ENCODE measurements at regions not wholly inside any gene's neighbourhood (a gene's known extent, or its start where the extent isn't known, plus 50 kb on each side); places are given as distances from the start of the nearest gene placed in this dataset.

- Histone ChIP-seq H3K9me3 (ENCODE audit: insufficient read depth, low read depth, low read length) (no peaks in the 10 kb centered on the region), H3K36me3 (ENCODE audit: insufficient read depth, low read depth, low read length) (no peaks in the 10 kb centered on the region), H3K27me3 (ENCODE audit: insufficient read depth, low read length) (no peaks in the 10 kb centered on the region; the same call in 1 of the 2 replicates), H3K4me1 (ENCODE audit: insufficient read depth, low read length) (no peaks in the 10 kb centered on the region), H3K9ac (ENCODE audit: low read depth, low read length) (no peak overlapping the region), H3K4me3 (ENCODE audit: low read length) (no peak overlapping the region), H3K27ac (ENCODE audit: low read length) (no peak overlapping the region)
These were observed 1079.7 kb downstream of the TBC1D22A start for GRCh38 chr22:47842119-47842518.

GRCh38 chr22:47841156-47841555 lies 1078.7 kb downstream of the TBC1D22A start:
- Histone ChIP-seq H3K27me3 (ENCODE audit: insufficient read depth, low read length) (no peaks in the 10 kb centered on the region; the same call in 1 of the 2 replicates), H3K27ac (ENCODE audit: low read length) (no peak overlapping the region), H3K4me3 (ENCODE audit: low read length) (no peak overlapping the region), H3K9me3 (ENCODE audit: insufficient read depth, low read depth, low read length) (no peaks in the 10 kb centered on the region), H3K36me3 (ENCODE audit: insufficient read depth, low read depth, low read length) (no peaks in the 10 kb centered on the region), H3K4me1 (ENCODE audit: insufficient read depth, low read length) (no peaks in the 10 kb centered on the region), H3K9ac (ENCODE audit: low read depth, low read length) (no peak overlapping the region)

- no peak overlapping the region for H3K4me3 ChIP-seq (ENCODE audit: low read length)
- H3K36me3 ChIP-seq (ENCODE audit: insufficient read depth, low read depth, low read length), result no peaks in the 10 kb centered on the region
- H3K9ac ChIP-seq (ENCODE audit: low read depth, low read length), result no peak overlapping the region
- no peaks in the 10 kb centered on the region; the same call in 1 of the 2 replicates for H3K27me3 ChIP-seq (ENCODE audit: insufficient read depth, low read length)
- no peak overlapping the region for H3K27ac ChIP-seq (ENCODE audit: low read length)
- H3K4me1 ChIP-seq (ENCODE audit: insufficient read depth, low read length), result no peaks in the 10 kb centered on the region
- H3K9me3 ChIP-seq (ENCODE audit: insufficient read depth, low read depth, low read length), result no peaks in the 10 kb centered on the region
These were observed 1077.3 kb downstream of the TBC1D22A start for GRCh38 chr22:47839595-47840227.

- no peak overlapping the region for H3K27ac ChIP-seq (ENCODE audit: low read length)
- H3K9ac ChIP-seq (ENCODE audit: low read depth, low read length), result no peak overlapping the region
- H3K4me3 ChIP-seq (ENCODE audit: low read length), result no peak overlapping the region
- no peaks in the 10 kb centered on the region for H3K4me1 ChIP-seq (ENCODE audit: insufficient read depth, low read length)
- no peaks in the 10 kb centered on the region for H3K36me3 ChIP-seq (ENCODE audit: insufficient read depth, low read depth, low read length)
- H3K9me3 ChIP-seq (ENCODE audit: insufficient read depth, low read depth, low read length), result no peaks in the 10 kb centered on the region
- no peaks in the 10 kb centered on the region; the same call in 1 of the 2 replicates for H3K27me3 ChIP-seq (ENCODE audit: insufficient read depth, low read length)
These were observed 1075.3 kb downstream of the TBC1D22A start for GRCh38 chr22:47837703-47838102.

GRCh38 chr22:47836957-47837356 lies 1074.5 kb downstream of the TBC1D22A start:
- Histone ChIP-seq H3K27me3 (ENCODE audit: insufficient read depth, low read length) (no peaks in the 10 kb centered on the region; the same call in 1 of the 2 replicates), H3K9ac (ENCODE audit: low read depth, low read length) (no peak overlapping the region), H3K4me3 (ENCODE audit: low read length) (no peak overlapping the region), H3K36me3 (ENCODE audit: insufficient read depth, low read depth, low read length) (no peaks in the 10 kb centered on the region), H3K9me3 (ENCODE audit: insufficient read depth, low read depth, low read length) (no peaks in the 10 kb centered on the region), H3K4me1 (ENCODE audit: insufficient read depth, low read length) (no peaks in the 10 kb centered on the region), H3K27ac (ENCODE audit: low read length) (no peak overlapping the region)

GRCh38 chr22:47835726-47836125 lies 1073.3 kb downstream of the TBC1D22A start:
- no peaks in the 10 kb centered on the region for H3K36me3 ChIP-seq (ENCODE audit: insufficient read depth, low read depth, low read length)
- H3K9ac ChIP-seq (ENCODE audit: low read depth, low read length), result no peak overlapping the region
- H3K9me3 ChIP-seq (ENCODE audit: insufficient read depth, low read depth, low read length), result no peaks in the 10 kb centered on the region
- H3K4me1 ChIP-seq (ENCODE audit: insufficient read depth, low read length), result no peaks in the 10 kb centered on the region
- no peak overlapping the region for H3K4me3 ChIP-seq (ENCODE audit: low read length)
- H3K27me3 ChIP-seq (ENCODE audit: insufficient read depth, low read length), result no peaks in the 10 kb centered on the region; the same call in 1 of the 2 replicates
- H3K27ac ChIP-seq (ENCODE audit: low read length), result no peak overlapping the region

GRCh38 chr22:47826016-47826415 lies 1063.6 kb downstream of the TBC1D22A start:
- Histone ChIP-seq H3K4me3 (ENCODE audit: low read length) (no peak overlapping the region), H3K9ac (ENCODE audit: low read depth, low read length) (no peak overlapping the region), H3K4me1 (ENCODE audit: insufficient read depth, low read length) (no peaks in the 10 kb centered on the region), H3K27ac (ENCODE audit: low read length) (no peak overlapping the region), H3K27me3 (ENCODE audit: insufficient read depth, low read length) (no peaks in the 10 kb centered on the region), H3K36me3 (ENCODE audit: insufficient read depth, low read depth, low read length) (no peaks in the 10 kb centered on the region), H3K9me3 (ENCODE audit: insufficient read depth, low read depth, low read length) (no peaks in the 10 kb centered on the region)

- no peak overlapping the region for H3K27ac ChIP-seq (ENCODE audit: low read length)
- 0 out of 2 replicates have a peak, but pooled peaks cover 4% of the 10 kb centered on the region for H3K9me3 ChIP-seq (ENCODE audit: insufficient read depth, low read depth, low read length)
- H3K27me3 ChIP-seq (ENCODE audit: insufficient read depth, low read length), result no peaks in the 10 kb centered on the region
- no peak overlapping the region for H3K4me3 ChIP-seq (ENCODE audit: low read length)
- H3K36me3 ChIP-seq (ENCODE audit: insufficient read depth, low read depth, low read length), result no peaks in the 10 kb centered on the region
- no peaks in the 10 kb centered on the region for H3K4me1 ChIP-seq (ENCODE audit: insufficient read depth, low read length)
- H3K9ac ChIP-seq (ENCODE audit: low read depth, low read length), result no peak overlapping the region
These were observed 1060.0 kb downstream of the TBC1D22A start for GRCh38 chr22:47822422-47822821.

- Histone ChIP-seq H3K9ac (ENCODE audit: low read depth, low read length) (no peak overlapping the region), H3K27ac (ENCODE audit: low read length) (no peak overlapping the region), H3K4me3 (ENCODE audit: low read length) (no peak overlapping the region), H3K27me3 (ENCODE audit: insufficient read depth, low read length) (no peaks in the 10 kb centered on the region), H3K36me3 (ENCODE audit: insufficient read depth, low read depth, low read length) (no peaks in the 10 kb centered on the region), H3K9me3 (ENCODE audit: insufficient read depth, low read depth, low read length) (0 out of 2 replicates have a peak, but pooled peaks cover 9% of the 10 kb centered on the region), H3K4me1 (ENCODE audit: insufficient read depth, low read length) (no peaks in the 10 kb centered on the region)
These were observed 1056.0 kb downstream of the TBC1D22A start for GRCh38 chr22:47818496-47818895.

GRCh38 chr22:47817380-47817779 lies 1054.9 kb downstream of the TBC1D22A start:
- no peaks in the 10 kb centered on the region for H3K4me1 ChIP-seq (ENCODE audit: insufficient read depth, low read length)
- no peaks in the 10 kb centered on the region for H3K36me3 ChIP-seq (ENCODE audit: insufficient read depth, low read depth, low read length)
- H3K9me3 ChIP-seq (ENCODE audit: insufficient read depth, low read depth, low read length), result 0 out of 2 replicates have a peak, but pooled peaks cover 9% of the 10 kb centered on the region
- H3K4me3 ChIP-seq (ENCODE audit: low read length), result no peak overlapping the region
- no peak overlapping the region for H3K9ac ChIP-seq (ENCODE audit: low read depth, low read length)
- H3K27me3 ChIP-seq (ENCODE audit: insufficient read depth, low read length), result no peaks in the 10 kb centered on the region
- no peak overlapping the region for H3K27ac ChIP-seq (ENCODE audit: low read length)

- H3K4me3 ChIP-seq (ENCODE audit: low read length), result no peak overlapping the region
- H3K36me3 ChIP-seq (ENCODE audit: insufficient read depth, low read depth, low read length), result no peaks in the 10 kb centered on the region
- H3K9me3 ChIP-seq (ENCODE audit: insufficient read depth, low read depth, low read length), result 0 out of 2 replicates have a peak, but pooled peaks cover 9% of the 10 kb centered on the region
- no peaks in the 10 kb centered on the region for H3K4me1 ChIP-seq (ENCODE audit: insufficient read depth, low read length)
- H3K27me3 ChIP-seq (ENCODE audit: insufficient read depth, low read length), result no peaks in the 10 kb centered on the region
- H3K9ac ChIP-seq (ENCODE audit: low read depth, low read length), result no peak overlapping the region
- H3K27ac ChIP-seq (ENCODE audit: low read length), result no peak overlapping the region
These were observed 1054.4 kb downstream of the TBC1D22A start for GRCh38 chr22:47816863-47817210.

- 0 out of 2 replicates have a peak, but pooled peaks cover 9% of the 10 kb centered on the region for H3K9me3 ChIP-seq (ENCODE audit: insufficient read depth, low read depth, low read length)
- H3K27me3 ChIP-seq (ENCODE audit: insufficient read depth, low read length), result no peaks in the 10 kb centered on the region
- no peak overlapping the region for H3K4me3 ChIP-seq (ENCODE audit: low read length)
- H3K27ac ChIP-seq (ENCODE audit: low read length), result no peak overlapping the region
- H3K36me3 ChIP-seq (ENCODE audit: insufficient read depth, low read depth, low read length), result no peaks in the 10 kb centered on the region
- H3K4me1 ChIP-seq (ENCODE audit: insufficient read depth, low read length), result no peaks in the 10 kb centered on the region
- H3K9ac ChIP-seq (ENCODE audit: low read depth, low read length), result no peak overlapping the region
These were observed 1053.8 kb downstream of the TBC1D22A start for GRCh38 chr22:47816121-47816862.

Measured in iPS-20b (cell line).